ENCODE measurements at regions not wholly inside any gene's neighbourhood (a gene's known extent, or its start where the extent isn't known, plus 50 kb on each side); places are given as distances from the start of the nearest gene placed in this dataset.

DNA sequence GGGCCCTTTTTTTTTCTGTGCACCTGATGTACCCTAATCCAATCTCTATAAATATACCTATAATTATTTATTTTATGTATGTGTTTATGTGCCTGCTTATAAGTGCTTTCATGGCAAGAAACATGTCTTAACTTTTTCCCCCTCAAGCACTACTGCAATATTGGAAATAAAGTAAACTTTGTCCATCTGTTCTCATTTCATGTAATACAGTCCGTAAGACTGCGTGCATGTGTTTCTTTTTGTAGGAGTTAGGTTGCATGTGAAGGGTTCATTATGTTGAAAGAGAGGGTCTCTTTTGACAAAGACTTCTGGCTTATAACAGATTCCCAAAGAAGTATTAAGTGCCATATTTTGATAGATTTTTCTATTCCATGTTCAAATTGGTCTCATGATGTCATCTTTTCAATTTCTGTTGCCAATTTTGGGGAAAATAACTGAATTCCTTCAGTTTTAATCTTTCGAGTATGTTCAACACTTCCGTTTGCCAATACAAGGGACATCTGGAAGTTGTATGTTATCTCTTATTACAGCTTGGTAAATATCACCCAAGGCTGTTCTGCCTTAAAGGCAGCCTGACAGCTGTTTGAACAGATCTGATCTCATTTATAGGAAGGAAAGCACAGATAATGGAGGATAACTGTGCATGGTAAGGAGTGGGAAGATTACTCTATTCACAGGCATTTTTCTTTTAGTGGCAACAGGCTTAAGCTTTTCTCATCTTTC is 273.1 kb upstream of the SGO1 start:
- H3K36me3 Mint-ChIP-seq, result peaks cover 46% of the 10 kb centered on the region
- H3K4me1 Mint-ChIP-seq, result peaks cover 10% of the 10 kb centered on the region
- peaks cover 62% of the 10 kb centered on the region for H3K9me3 Mint-ChIP-seq
- DNase-seq (ENCODE audit: low spot score) (no peak), ATAC-seq (no peak)
- ChIA-PET CTCF (no interaction called here), POLR2A (no interaction called here)
- no peak overlapping the region for H3K4me3 Mint-ChIP-seq
- TF ChIP-seq ZNF671 (CRISPR knock-in tag; IDR thresholded peaks at IDR 0.05) (no peak), ERG (CRISPR knock-in tag; IDR thresholded peaks at IDR 0.05) (no peak), RORB (CRISPR knock-in tag; IDR thresholded peaks at IDR 0.05) (no peak), SMAD3 (CRISPR knock-in tag; IDR thresholded peaks at IDR 0.05; ENCODE audit: borderline replicate concordance) (no peak), FOXP4 (CRISPR knock-in tag; IDR thresholded peaks at IDR 0.05) (no peak)
- TF ChIP-seq, protein P1, sequence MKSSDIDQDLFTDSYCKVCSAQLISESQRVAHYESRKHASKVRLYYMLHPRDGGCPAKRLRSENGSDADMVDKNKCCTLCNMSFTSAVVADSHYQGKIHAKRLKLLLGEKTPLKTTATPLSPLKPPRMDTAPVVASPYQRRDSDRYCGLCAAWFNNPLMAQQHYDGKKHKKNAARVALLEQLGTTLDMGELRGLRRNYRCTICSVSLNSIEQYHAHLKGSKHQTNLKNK (CRISPR knock-in tag; IDR thresholded peaks at IDR 0.05), result no peak
- H3K27ac Mint-ChIP-seq, result no peak overlapping the region
- no peaks in the 10 kb centered on the region; the same call in none of the 2 replicates for H3K27me3 Mint-ChIP-seq (ENCODE audit: low read depth)

- Mint-ChIP-seq H3K27me3 (ENCODE audit: low read depth) (no peaks in the 10 kb centered on the region; the same call in none of the 2 replicates), H3K27ac (no peak overlapping the region), H3K9me3 (peaks cover 82% of the 10 kb centered on the region), H3K4me1 (peaks cover 2% of the 10 kb centered on the region; the same call in 1 of the 2 replicates), H3K36me3 (peaks cover 60% of the 10 kb centered on the region), H3K4me3 (no peak overlapping the region)
- ChIA-PET POLR2A (no interaction called here), CTCF (no interaction called here)
- DNase-seq (ENCODE audit: low spot score) (no peak), ATAC-seq (no peak)
- TF ChIP-seq, protein P2, sequence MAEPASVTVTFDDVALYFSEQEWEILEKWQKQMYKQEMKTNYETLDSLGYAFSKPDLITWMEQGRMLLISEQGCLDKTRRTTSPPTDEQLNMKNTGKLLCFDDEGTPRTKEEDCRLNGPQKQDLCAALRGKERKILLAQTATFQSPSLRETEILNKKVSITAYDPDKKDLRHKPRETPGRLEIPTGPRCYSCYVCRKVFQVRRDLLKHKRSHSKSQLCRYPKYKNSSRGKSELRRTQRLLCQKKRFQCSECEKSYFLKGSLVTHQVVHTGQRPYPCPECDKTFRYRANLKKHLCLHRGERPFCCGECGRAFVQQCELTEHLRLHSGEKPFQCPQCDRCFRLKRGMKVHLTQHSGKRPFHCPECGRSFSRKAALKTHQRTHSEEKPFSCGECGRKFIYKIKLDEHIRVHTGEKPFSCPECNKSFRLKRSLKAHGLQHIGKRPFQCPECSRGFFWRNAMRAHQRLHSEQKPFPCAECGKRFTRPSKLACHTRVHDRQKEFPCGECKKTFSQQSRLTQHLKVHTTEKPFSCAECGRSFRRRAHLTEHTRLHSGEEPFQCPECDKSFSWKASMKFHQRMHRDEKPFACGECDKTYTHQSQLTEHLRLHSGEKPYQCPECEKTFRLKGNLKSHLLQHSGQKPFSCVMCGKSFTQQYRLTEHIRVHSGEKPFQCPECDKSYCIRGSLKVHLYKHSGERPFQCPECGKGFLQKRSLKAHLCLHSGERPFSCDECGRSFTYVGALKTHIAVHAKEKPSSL (CRISPR knock-in tag; conservative IDR thresholded peaks at IDR 0.05), result no peak
- no peak for TF ChIP-seq AFF4 (CRISPR knock-in tag; IDR thresholded peaks at IDR 0.05; ENCODE audit: borderline replicate concordance)
- TF ChIP-seq TEAD4 (CRISPR knock-in tag; IDR thresholded peaks at IDR 0.05), result no peak
- TF ChIP-seq USF2 (CRISPR knock-in tag; IDR thresholded peaks at IDR 0.05), result no peak
- TF ChIP-seq ZBTB21 (CRISPR knock-in tag; IDR thresholded peaks at IDR 0.05; ENCODE audit: borderline replicate concordance), result no peak
- TF ChIP-seq ZNF281 (CRISPR knock-in tag; IDR thresholded peaks at IDR 0.05), result no peak
- no peak for TF ChIP-seq HMGA2 (CRISPR knock-in tag; IDR thresholded peaks at IDR 0.05)
- TF ChIP-seq HMGXB4 (CRISPR knock-in tag; IDR thresholded peaks at IDR 0.05), result no peak
- TF ChIP-seq ZNF232 (CRISPR knock-in tag; IDR thresholded peaks at IDR 0.05), result no peak
- TF ChIP-seq IRF1 (CRISPR knock-in tag; IDR thresholded peaks at IDR 0.05), result no peak
These were observed 270.5 kb upstream of the SGO1 start for GRCh38 chr3:20456511-20456910.
